MM.1S (cell line): ENCODE measurements at regions not wholly inside any gene's neighbourhood (a gene's known extent, or its start where the extent isn't known, plus 50 kb on each side); places are given as distances from the start of the nearest gene placed in this dataset.

Source experiments
- CTCF ChIP-seq: fragments of 300-600 bp; sonication (generic); IDR thresholded peaks from 2 replicates; pipeline ENCODE4 v1.5.1; 2016; ENCODE audit warnings: antibody characterized with exemption, low read length, mixed read lengths
- EZH2phosphoT487 ChIP-seq: fragments of 300-600 bp; sonication (generic); IDR thresholded peaks from 2 replicates; pipeline ENCODE4 v1.6.1; 2018; ENCODE audit warnings: antibody characterized with exemption, low read length

DNA sequence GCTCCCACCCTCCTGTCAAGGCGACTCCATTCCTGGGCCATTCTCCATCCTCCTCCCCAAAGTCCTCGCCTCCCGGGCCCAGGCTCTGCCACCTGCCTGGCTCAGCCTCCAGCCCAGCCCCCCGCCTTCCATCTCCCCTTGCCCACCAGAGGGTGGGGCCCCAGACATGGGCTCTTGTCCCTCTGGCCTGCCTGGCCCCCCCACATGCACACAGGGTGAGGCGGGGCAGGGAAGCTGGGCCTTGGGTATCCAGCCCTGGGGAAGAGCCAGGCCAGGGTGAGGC, 95.2 kb downstream of the YTHDF1 start:
- no peak for TF ChIP-seq EZH2phosphoT487
- no peak for TF ChIP-seq CTCF
